ENCODE measurements at regions not wholly inside any gene's neighbourhood (a gene's known extent, or its start where the extent isn't known, plus 50 kb on each side); places are given as distances from the start of the nearest gene placed in this dataset.

DNA sequence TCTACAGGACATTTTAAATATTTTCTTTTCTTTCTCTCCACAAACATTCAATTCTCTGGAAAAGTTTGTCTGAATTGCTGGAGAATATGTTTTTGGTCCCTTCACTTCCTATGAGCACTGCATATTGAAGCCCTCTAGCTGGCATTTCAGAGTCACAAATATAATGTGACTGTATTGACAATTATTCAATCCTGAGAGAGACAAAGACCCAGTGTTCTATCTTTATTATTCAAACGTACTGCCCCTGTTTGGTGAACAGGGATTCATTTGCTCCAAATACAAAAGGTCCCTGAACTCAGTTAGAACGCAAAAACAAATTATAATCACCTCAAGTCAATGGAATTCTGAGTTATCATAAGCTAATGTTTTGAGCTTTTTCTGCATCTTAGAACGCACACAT, 173.1 kb upstream of the CDIN1 start:
- Histone ChIP-seq H3K4me3 (ENCODE audit: low read depth in 1 of 2, low read length in 2 of 2) (no peak overlapping the region), H3K79me2 (ENCODE audit: insufficient read depth, low read length) (no peaks in the 10 kb centered on the region), H3K27ac (ENCODE audit: low read length) (no peak overlapping the region), H3K9ac (ENCODE audit: low read depth, low read length) (no peak overlapping the region), H3K4me1 (ENCODE audit: insufficient read depth, low read length) (no peaks in the 10 kb centered on the region), H3K27me3 (ENCODE audit: insufficient read depth, low read length, poor library complexity) (no peaks in the 10 kb centered on the region), H2AFZ (ENCODE audit: low read depth, low read length) (no peak overlapping the region), H3K36me3 (ENCODE audit: insufficient read depth, low read length) (no peaks in the 10 kb centered on the region), H3K4me2 (ENCODE audit: insufficient read depth, low read length) (no peak overlapping the region), H3K9me3 (ENCODE audit: insufficient read depth, low read length, severe bottlenecking) (no peaks in the 10 kb centered on the region), H4K20me1 (ENCODE audit: insufficient read depth, low read length) (no peaks in the 10 kb centered on the region)
- DNase-seq (no peak), ATAC-seq (ENCODE audit: insufficient read depth, low read depth) (no peak)
- no peak for TF ChIP-seq EZH2 (IDR thresholded peaks at IDR 0.05; ENCODE audit: borderline replicate concordance, low read depth, low read length, severe bottlenecking)
- TF ChIP-seq, protein P1, sequence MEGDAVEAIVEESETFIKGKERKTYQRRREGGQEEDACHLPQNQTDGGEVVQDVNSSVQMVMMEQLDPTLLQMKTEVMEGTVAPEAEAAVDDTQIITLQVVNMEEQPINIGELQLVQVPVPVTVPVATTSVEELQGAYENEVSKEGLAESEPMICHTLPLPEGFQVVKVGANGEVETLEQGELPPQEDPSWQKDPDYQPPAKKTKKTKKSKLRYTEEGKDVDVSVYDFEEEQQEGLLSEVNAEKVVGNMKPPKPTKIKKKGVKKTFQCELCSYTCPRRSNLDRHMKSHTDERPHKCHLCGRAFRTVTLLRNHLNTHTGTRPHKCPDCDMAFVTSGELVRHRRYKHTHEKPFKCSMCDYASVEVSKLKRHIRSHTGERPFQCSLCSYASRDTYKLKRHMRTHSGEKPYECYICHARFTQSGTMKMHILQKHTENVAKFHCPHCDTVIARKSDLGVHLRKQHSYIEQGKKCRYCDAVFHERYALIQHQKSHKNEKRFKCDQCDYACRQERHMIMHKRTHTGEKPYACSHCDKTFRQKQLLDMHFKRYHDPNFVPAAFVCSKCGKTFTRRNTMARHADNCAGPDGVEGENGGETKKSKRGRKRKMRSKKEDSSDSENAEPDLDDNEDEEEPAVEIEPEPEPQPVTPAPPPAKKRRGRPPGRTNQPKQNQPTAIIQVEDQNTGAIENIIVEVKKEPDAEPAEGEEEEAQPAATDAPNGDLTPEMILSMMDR (IDR thresholded peaks at IDR 0.05; ENCODE audit: borderline replicate concordance, extremely low read depth, low read length, poor library complexity, severe bottlenecking) = no peak

DNA sequence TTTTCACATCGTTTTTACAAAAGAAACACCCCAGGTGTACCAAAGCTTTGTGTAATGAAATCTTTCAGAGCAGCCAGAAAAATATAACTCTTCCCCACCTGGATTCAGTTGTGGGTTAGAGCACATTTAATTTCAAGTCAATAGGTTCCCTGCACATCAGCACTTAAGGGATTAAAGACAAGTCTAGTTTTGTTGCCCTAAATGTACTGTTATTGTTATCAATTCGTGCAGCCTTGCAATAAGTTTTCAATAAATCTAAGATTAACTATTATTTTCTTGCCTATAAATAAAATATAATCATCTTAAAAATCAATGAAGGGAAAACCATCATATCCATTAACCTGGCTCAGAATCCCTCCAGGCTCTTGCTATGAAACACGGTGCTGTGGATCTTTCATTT, 172.5 kb upstream of the CDIN1 start:
- no peak for TF ChIP-seq EZH2 (IDR thresholded peaks at IDR 0.05; ENCODE audit: borderline replicate concordance, low read depth, low read length, severe bottlenecking)
- TF ChIP-seq, protein P1 (IDR thresholded peaks at IDR 0.05; ENCODE audit: borderline replicate concordance, extremely low read depth, low read length, poor library complexity, severe bottlenecking) = no peak
- no peak overlapping the region for H3K4me2 ChIP-seq (ENCODE audit: insufficient read depth, low read length)
- H3K27ac ChIP-seq (ENCODE audit: low read length) = no peak overlapping the region
- H3K79me2 ChIP-seq (ENCODE audit: insufficient read depth, low read length) = no peaks in the 10 kb centered on the region
- H3K36me3 ChIP-seq (ENCODE audit: insufficient read depth, low read length) = no peaks in the 10 kb centered on the region
- H3K4me3 ChIP-seq (ENCODE audit: low read depth in 1 of 2, low read length in 2 of 2) = no peak overlapping the region
- ATAC-seq (ENCODE audit: insufficient read depth, low read depth) (no peak), DNase-seq (no peak)
- no peak overlapping the region for H2AFZ ChIP-seq (ENCODE audit: low read depth, low read length)
- H3K4me1 ChIP-seq (ENCODE audit: insufficient read depth, low read length) = no peaks in the 10 kb centered on the region
- H3K9ac ChIP-seq (ENCODE audit: low read depth, low read length) = no peak overlapping the region
- no peaks in the 10 kb centered on the region for H4K20me1 ChIP-seq (ENCODE audit: insufficient read depth, low read length)
- no peaks in the 10 kb centered on the region for H3K9me3 ChIP-seq (ENCODE audit: insufficient read depth, low read length, severe bottlenecking)
- H3K27me3 ChIP-seq (ENCODE audit: insufficient read depth, low read length, poor library complexity) = no peaks in the 10 kb centered on the region

DNA sequence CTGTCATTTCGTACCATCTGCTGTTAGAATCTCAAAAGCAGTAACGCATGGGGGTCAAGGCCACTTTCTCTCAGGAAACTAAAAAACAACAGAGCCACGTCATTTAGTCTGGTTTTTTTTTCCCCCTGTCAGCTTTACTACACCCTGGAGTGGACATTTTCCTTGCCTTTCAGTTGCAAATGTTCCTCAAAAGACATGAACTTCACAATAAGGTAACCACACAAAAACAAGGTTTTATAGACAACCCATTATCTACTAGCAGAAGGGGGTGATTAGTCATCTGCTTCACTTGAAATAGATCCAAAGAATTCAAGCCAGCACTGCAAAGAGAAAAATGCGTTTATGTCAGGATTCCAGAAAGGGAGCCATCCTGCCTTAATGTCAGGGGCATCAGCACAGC, 171.8 kb upstream of the CDIN1 start:
- Histone ChIP-seq H3K4me2 (ENCODE audit: insufficient read depth, low read length) (no peak overlapping the region), H2AFZ (ENCODE audit: low read depth, low read length) (no peak overlapping the region)

More for the DNA sequence above, 171.8 kb upstream of the CDIN1 start:
- ATAC-seq (ENCODE audit: insufficient read depth, low read depth) (no peak), DNase-seq (no peak)
- Histone ChIP-seq H3K4me3 (ENCODE audit: low read depth in 1 of 2, low read length in 2 of 2) (no peak overlapping the region), H3K79me2 (ENCODE audit: insufficient read depth, low read length) (no peaks in the 10 kb centered on the region), H3K9ac (ENCODE audit: low read depth, low read length) (no peak overlapping the region), H3K4me1 (ENCODE audit: insufficient read depth, low read length) (no peaks in the 10 kb centered on the region), H3K36me3 (ENCODE audit: insufficient read depth, low read length) (no peaks in the 10 kb centered on the region), H3K27me3 (ENCODE audit: insufficient read depth, low read length, poor library complexity) (no peaks in the 10 kb centered on the region), H3K27ac (ENCODE audit: low read length) (no peak overlapping the region), H4K20me1 (ENCODE audit: insufficient read depth, low read length) (no peaks in the 10 kb centered on the region), H3K9me3 (ENCODE audit: insufficient read depth, low read length, severe bottlenecking) (no peaks in the 10 kb centered on the region)
- TF ChIP-seq, protein P1 (IDR thresholded peaks at IDR 0.05; ENCODE audit: borderline replicate concordance, extremely low read depth, low read length, poor library complexity, severe bottlenecking) = no peak
- TF ChIP-seq EZH2 (IDR thresholded peaks at IDR 0.05; ENCODE audit: borderline replicate concordance, low read depth, low read length, severe bottlenecking) = no peak

Data from DND-41 (cell line).